COLO829 (cell line): ENCODE measurements at regions not wholly inside any gene's neighbourhood (a gene's known extent, or its start where the extent isn't known, plus 50 kb on each side); places are given as distances from the start of the nearest gene placed in this dataset.
"Not testable (repeated sequence)": the region's sequence is repeated elsewhere in the genome, so short reads cannot be mapped to it uniquely, and the experiment has no call there.

Source experiments
- DNase-seq: peaks from one replicate; pipeline ENCODE4 v3.0.0; 2012; ENCODE audit warnings: low spot score

- no peak for DNase-seq
These were observed 130.1 kb upstream of the TMEM170B start for GRCh38 chr6:11407414-11407813.

DNA sequence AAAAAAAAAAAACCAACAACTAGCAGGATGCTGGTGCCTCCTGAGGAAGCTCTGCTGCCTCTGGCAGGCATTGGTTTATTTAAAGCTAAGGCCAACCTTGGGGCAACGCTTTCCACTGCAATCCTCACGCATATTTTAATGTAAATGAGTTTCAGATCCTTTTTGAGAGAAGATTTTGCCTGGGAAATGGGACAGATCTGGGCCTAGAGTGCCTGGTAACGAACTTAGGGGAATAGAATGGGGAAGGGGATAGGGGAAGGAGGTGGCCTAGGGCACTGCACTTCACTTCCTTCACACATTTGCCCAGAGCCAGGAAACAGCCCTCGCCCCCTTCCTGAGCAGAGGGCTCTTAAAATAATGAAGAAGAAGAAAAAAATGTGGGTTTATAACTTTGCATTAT lies 132.7 kb upstream of the TMEM170B start:
- no peak for DNase-seq

DNA sequence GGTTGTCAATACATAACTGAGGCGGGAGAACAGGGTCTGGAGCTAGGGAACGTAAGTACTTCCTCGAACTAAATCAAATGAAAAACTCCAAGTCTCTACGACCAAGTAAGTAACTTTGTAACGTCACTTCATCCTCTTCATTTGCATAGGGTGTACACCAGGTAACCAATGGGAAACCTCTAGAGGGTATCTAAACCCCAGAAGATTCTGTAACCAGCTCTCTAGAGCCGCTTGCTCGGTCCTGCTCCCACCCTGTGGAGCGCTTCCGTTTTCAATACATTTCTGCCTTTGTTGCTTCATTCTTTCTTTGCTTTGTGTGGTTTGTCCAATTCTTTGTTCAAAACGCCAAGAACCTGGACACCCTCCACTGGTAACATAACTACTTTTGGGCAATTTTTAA lies 133.5 kb upstream of the TMEM170B start:
- DNase-seq = no peak

GRCh38 chr6:11403035-11403601 lies 134.4 kb upstream of the TMEM170B start:
- no peak for DNase-seq

DNA sequence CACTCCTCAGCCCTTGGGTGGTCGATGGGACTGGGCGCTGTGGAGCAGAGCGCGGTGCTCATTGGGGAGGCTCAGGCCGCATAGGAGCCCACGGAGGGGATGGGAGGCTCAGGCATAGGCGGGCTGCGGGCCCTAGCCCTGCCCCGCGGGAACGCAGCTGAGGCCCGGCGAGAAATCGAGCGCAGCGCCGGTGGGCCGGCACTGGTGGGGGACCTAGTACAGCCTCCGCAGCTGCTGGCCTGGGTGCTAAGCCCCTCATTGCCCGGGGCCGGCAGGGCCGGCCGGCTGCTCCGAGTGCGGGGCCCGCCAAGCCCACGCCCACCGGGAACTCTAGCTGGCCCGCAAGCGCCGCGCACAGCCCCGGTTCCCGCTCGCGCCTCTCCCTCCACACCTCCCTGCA lies 135.0 kb upstream of the TMEM170B start:
- not testable (repeated sequence) for DNase-seq

- not testable (repeated sequence) for DNase-seq
These were observed 135.6 kb upstream of the TMEM170B start for GRCh38 chr6:11401954-11402353.

DNA sequence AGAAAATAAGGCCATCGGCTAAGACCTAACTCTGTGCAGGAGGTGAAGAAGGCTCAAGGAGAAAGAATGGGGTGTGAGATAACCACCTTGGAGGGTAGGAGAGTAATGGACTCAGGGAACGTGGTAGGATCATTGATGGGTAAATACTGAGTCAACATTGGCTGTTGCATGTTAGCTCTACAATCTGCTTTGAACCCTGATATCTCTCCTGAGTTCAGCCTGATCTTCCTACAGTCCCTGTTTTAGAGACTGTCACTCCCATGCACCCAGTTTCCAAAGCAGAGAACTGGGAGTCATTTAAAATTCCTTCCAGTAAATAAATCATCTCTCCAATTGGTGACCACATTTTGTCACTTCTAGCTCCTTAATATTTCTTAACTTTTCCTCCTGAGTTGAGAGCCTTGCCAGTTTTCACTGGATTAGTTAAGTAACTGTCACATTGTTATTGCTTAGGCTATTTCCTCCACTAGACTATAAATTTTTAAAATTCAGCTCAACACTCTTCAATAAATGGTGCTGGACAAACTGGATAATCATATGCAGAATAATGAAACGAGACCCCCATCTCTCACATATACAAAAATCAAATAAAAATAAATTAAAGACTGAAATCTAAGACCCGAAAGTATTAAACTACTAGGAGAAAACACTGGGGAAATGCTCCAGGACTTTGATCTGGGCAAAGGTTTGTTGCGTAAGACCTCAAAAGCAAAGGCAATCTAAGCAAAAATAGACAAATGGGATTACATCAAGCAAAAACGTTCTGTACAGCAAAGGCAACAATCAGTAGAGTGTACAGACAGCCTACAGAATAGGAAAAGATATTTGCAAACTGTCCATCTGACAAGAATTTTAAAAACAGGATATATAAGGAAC lies 138.9 kb upstream of the TMEM170B start:
- no peak for DNase-seq

GRCh38 chr6:11397622-11398450 lies 139.7 kb upstream of the TMEM170B start:
- DNase-seq = no peak

GRCh38 chr6:11396860-11397259 lies 140.7 kb upstream of the TMEM170B start:
- no peak for DNase-seq

- DNase-seq = no peak
These were observed 143.6 kb upstream of the TMEM170B start for GRCh38 chr6:11393713-11394627.

DNA sequence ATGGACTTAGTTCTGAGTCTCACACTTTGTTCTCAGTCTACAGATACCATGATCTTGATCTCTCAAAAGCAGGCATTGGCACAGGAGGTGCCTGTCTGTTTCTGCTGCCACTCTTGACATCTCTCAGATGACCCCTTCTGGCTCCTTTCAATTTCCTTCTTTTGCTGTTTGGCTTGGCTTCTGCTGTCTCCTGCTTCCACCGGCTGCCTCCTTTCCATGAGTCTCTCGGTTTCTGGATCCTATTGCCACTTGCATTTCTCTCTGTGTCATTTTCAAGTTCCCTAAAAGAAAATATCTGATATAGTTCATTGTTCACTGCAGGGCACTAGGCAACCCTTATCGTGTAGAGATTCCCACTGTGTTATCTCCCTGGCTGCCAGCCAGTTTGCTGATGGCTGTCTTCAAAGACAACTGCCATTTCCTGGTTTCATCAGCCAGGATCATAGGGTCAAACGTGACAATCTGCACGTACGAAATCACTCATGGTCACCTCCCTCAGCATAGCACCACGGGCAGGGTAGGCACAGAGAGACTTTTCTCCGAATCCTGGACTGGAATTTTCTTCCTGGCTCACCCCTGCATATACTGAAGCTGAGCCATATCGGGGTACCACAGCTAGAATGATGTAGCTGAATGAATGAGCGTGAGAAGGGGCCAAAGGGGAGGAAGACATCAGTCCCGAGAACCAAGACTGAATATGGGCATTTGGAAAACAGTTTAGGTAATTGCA lies 144.6 kb upstream of the TMEM170B start:
- peak; percentile 36 for DNase-seq

DNA sequence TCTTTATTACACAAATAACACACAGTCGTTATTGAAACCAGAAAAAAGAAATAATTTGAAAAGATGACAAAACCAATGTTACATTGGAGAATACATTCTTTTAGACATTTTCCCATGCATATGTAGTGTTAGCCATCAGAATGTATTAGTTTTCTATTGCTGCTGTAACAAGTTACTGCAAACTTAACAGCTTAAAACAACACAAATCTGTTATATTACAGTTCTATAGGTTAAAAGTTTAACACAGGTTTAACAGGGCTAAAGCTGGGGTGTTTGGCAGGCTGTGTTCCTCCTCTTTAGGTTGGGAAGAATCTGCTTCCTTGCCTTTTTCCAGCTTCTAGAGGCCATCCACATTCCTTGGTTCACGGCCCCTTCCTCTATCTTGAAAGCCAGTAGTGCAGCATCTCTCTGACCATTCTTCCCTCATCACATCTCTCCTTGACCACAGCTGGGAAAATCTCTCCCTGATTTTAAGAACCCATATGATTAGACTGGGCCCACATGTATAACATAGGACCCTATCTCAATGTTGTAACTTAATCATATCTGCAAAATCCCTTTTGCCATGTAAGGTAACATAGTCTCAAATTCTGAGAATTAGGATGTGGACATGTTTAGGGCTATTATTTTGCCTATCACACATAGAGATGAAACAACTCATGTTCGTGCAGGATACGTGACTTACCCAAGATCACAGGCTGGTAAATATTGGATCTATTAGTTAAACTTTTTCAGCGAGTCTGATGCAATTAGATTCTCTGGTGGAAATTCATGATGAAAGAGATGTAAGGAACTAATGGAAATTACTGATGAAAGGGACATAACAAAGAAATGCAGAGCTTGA lies 145.4 kb upstream of the TMEM170B start:
- DNase-seq = no peak

DNA sequence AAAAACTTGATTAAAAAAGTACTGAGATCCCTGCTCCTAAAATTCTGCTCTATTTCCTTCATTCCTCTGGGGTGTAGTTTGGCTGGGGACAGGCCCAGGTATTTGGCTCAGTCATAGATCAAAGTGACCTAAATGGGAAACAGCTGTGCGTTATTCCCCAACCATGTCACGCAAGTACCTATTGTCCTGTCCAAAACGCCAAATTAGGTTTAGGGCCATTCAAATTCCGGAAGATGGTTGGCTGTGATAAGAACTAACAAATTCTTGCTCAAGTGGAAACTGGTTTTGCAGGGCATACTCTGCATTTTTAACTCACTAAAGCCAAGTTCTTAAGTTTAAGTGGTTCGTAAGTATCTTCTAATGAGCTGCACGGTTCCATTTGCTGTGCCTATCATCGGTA lies 147.6 kb upstream of the TMEM170B start:
- DNase-seq = no peak

DNA sequence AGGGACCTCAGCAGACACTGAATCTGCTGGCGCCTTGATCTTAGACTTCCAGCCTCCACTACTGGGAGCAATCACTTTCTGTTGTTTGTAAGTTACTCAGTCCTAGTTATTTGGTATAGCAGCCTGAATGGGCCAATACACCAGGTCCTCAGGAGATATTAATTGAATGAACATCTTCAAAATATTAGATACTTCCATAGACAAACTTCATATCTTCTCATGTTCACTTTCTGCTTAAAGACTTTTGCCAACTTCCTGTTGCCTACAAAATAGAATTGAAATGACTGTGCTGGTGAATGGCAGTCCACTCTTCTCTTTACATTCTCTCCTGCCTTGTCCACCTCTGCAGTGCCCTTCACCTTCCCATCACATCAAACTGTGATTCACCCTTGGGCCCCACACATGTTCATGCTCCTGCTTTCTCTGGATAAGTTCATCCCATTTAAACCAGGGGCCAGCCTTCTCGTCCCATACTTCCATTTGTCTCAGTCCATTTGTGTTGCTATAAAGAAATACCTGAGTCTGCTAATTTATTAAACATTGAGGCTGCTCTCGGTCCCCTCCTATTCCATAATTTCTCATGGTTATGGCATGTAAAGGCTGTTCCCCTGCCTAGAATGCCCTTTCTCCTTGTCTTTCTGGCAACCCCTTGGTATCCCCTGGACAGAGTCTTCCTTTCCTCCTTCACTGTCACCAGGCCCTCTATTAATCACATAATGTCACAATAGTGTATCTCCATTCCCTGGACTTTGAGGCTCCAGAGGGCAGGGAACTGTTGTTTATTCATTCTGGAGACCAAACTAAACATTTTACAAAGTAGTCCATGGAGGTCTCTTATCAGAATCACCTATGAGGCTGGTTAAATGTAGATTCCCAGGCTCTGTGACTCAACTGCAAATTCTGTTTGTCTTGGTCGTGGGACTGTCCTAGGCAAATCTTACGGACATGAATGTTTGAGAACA lies 148.3 kb upstream of the TMEM170B start:
- no peak for DNase-seq

GRCh38 chr6:11387707-11388430 lies 149.7 kb upstream of the TMEM170B start:
- no peak for DNase-seq

- DNase-seq = no peak
These were observed 150.8 kb upstream of the TMEM170B start for GRCh38 chr6:11386726-11387125.

DNA sequence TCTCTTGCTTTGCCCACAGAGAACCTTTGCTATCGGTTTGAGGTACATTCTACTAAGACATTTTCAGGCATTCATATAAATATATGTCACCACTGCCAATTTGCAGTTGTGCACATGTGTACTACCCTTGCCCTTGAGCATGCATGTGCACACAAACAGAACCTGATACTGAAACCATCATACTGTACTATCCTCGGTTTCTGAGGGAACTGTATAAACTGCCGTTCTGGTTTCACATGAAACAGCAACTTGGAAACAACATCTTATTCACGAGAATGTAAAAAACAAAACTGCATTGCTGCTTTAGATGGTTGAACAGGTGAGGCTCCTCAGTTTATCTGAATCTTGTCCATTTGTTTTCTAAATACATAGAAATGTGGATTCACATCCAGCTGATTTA lies 151.2 kb upstream of the TMEM170B start:
- no peak for DNase-seq
